ENCODE measurements at regions not wholly inside any gene's neighbourhood (a gene's known extent, or its start where the extent isn't known, plus 50 kb on each side); places are given as distances from the start of the nearest gene placed in this dataset.

- no peak for DNase-seq (ENCODE audit: low read depth, low spot score)
- TF ChIP-seq EZH2 (IDR thresholded peaks at IDR 0.05) (no peak), POLR2AphosphoS5 (IDR thresholded peaks at IDR 0.05; ENCODE audit: borderline replicate concordance, low read depth, low read length) (no peak)
- H3K4me3 ChIP-seq, result no peak overlapping the region
- no peak overlapping the region for H3K27ac ChIP-seq
- H3K9me3 ChIP-seq (ENCODE audit: low read depth, low read length), result no peaks in the 10 kb centered on the region
- no peaks in the 10 kb centered on the region for H3K36me3 ChIP-seq (ENCODE audit: insufficient read depth, low read length)
- no peak overlapping the region for H3K9ac ChIP-seq (ENCODE audit: insufficient read length)
Measured at GRCh38 chr6:113339209-113339608, 517.9 kb upstream of the MARCKS start.

GRCh38 chr6:113340371-113340770 lies 516.8 kb upstream of the MARCKS start:
- no peak overlapping the region for H3K27ac ChIP-seq
- H3K36me3 ChIP-seq (ENCODE audit: insufficient read depth, low read length), result no peaks in the 10 kb centered on the region
- DNase-seq (ENCODE audit: low read depth, low spot score), result no peak
- no peak overlapping the region for H3K4me3 ChIP-seq
- TF ChIP-seq POLR2AphosphoS5 (IDR thresholded peaks at IDR 0.05; ENCODE audit: borderline replicate concordance, low read depth, low read length) (no peak), FOXP2 (optimal IDR thresholded peaks at IDR 0.05; ENCODE audit: control extremely low read depth, extremely low read length, insufficient read depth) (no peak), EZH2 (IDR thresholded peaks at IDR 0.05) (no peak)
- no peaks in the 10 kb centered on the region for H3K9me3 ChIP-seq (ENCODE audit: low read depth, low read length)
- H3K9ac ChIP-seq (ENCODE audit: insufficient read length), result no peak overlapping the region

- no peak for DNase-seq (ENCODE audit: low read depth, low spot score)
- Histone ChIP-seq H3K9me3 (ENCODE audit: low read depth, low read length) (no peaks in the 10 kb centered on the region), H3K36me3 (ENCODE audit: insufficient read depth, low read length) (no peaks in the 10 kb centered on the region), H3K4me3 (no peak overlapping the region), H3K9ac (ENCODE audit: insufficient read length) (no peak overlapping the region), H3K27ac (no peak overlapping the region)
- TF ChIP-seq EZH2 (IDR thresholded peaks at IDR 0.05), result no peak
- no peak for TF ChIP-seq FOXP2 (optimal IDR thresholded peaks at IDR 0.05; ENCODE audit: control extremely low read depth, extremely low read length, insufficient read depth)
- no peak for TF ChIP-seq POLR2AphosphoS5 (IDR thresholded peaks at IDR 0.05; ENCODE audit: borderline replicate concordance, low read depth, low read length)
Measured at GRCh38 chr6:113343940-113344339, 513.2 kb upstream of the MARCKS start.

DNA sequence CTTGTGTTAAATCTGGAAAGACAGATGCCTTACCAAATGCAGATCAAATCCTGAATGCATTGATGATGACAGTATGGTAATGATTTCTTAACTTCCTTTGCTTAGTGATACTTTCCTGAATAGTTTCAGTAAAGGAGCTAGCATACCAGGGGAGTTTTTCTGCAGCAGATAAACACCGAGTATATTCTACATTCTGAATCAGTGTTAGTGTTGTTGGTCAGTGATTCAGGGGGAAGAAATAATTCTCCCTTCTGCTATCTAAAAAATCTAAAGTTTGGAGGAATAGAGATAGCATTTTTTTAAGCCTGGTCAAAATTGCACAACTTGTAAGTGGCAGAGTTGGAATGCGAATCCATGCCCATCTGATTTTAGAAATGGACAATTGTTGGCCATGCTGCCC lies 512.2 kb upstream of the MARCKS start:
- no peak for DNase-seq (ENCODE audit: low read depth, low spot score)
- Histone ChIP-seq H3K36me3 (ENCODE audit: insufficient read depth, low read length) (no peaks in the 10 kb centered on the region), H3K4me3 (no peak overlapping the region), H3K27ac (no peak overlapping the region), H3K9me3 (ENCODE audit: low read depth, low read length) (no peaks in the 10 kb centered on the region), H3K9ac (ENCODE audit: insufficient read length) (no peak overlapping the region)
- no peak for TF ChIP-seq POLR2AphosphoS5 (IDR thresholded peaks at IDR 0.05; ENCODE audit: borderline replicate concordance, low read depth, low read length)
- TF ChIP-seq FOXP2 (optimal IDR thresholded peaks at IDR 0.05; ENCODE audit: control extremely low read depth, extremely low read length, insufficient read depth), result no peak
- TF ChIP-seq EZH2 (IDR thresholded peaks at IDR 0.05), result no peak

DNA sequence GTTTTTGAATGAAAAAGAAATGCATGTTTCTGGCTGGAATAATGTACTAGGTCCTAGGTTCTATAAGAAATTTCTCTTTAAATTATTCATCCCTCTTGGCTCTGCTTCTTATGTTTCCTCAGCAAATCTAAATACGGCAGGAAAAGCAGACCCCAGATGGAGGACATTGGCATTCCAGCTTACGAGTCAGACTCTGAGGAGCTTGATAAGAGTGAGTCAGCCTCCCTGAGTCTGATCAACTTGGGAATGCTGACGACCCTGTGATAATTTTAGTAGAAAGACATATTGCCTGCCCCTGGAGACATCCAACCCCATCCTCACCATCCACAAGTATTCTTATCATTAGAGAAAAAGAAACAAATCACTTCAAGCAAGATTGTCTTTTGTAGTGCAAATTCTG lies 509.7 kb upstream of the MARCKS start:
- no peak for TF ChIP-seq POLR2AphosphoS5 (IDR thresholded peaks at IDR 0.05; ENCODE audit: borderline replicate concordance, low read depth, low read length)
- TF ChIP-seq EZH2 (IDR thresholded peaks at IDR 0.05), result no peak
- TF ChIP-seq FOXP2 (optimal IDR thresholded peaks at IDR 0.05; ENCODE audit: control extremely low read depth, extremely low read length, insufficient read depth), result no peak
- Histone ChIP-seq H3K9me3 (ENCODE audit: low read depth, low read length) (no peaks in the 10 kb centered on the region), H3K9ac (ENCODE audit: insufficient read length) (no peak overlapping the region), H3K36me3 (ENCODE audit: insufficient read depth, low read length) (no peaks in the 10 kb centered on the region), H3K4me3 (no peak overlapping the region), H3K27ac (no peak overlapping the region)
- no peak for DNase-seq (ENCODE audit: low read depth, low spot score)

GRCh38 chr6:113350461-113350860 lies 506.7 kb upstream of the MARCKS start:
- H3K9ac ChIP-seq (ENCODE audit: insufficient read length), result no peak overlapping the region
- DNase-seq (ENCODE audit: low read depth, low spot score), result no peak
- no peak for TF ChIP-seq POLR2AphosphoS5 (IDR thresholded peaks at IDR 0.05; ENCODE audit: borderline replicate concordance, low read depth, low read length)
- TF ChIP-seq EZH2 (IDR thresholded peaks at IDR 0.05), result no peak
- TF ChIP-seq FOXP2 (optimal IDR thresholded peaks at IDR 0.05; ENCODE audit: control extremely low read depth, extremely low read length, insufficient read depth), result no peak
- no peaks in the 10 kb centered on the region for H3K9me3 ChIP-seq (ENCODE audit: low read depth, low read length)
- no peak overlapping the region for H3K27ac ChIP-seq
- H3K36me3 ChIP-seq (ENCODE audit: insufficient read depth, low read length), result no peaks in the 10 kb centered on the region
- no peak overlapping the region for H3K4me3 ChIP-seq

GRCh38 chr6:113351173-113351834 lies 505.8 kb upstream of the MARCKS start:
- Histone ChIP-seq H3K9me3 (ENCODE audit: low read depth, low read length) (no peaks in the 10 kb centered on the region), H3K4me3 (peak overlapping the region; percentile 10; the same call in 1 of the 2 replicates), H3K36me3 (ENCODE audit: insufficient read depth, low read length) (no peaks in the 10 kb centered on the region), H3K27ac (no peak overlapping the region), H3K9ac (ENCODE audit: insufficient read length) (no peak overlapping the region)
- DNase-seq (ENCODE audit: low read depth, low spot score), result no peak
- TF ChIP-seq FOXP2 (optimal IDR thresholded peaks at IDR 0.05; ENCODE audit: control extremely low read depth, extremely low read length, insufficient read depth), result no peak
- no peak for TF ChIP-seq EZH2 (IDR thresholded peaks at IDR 0.05)
- no peak for TF ChIP-seq POLR2AphosphoS5 (IDR thresholded peaks at IDR 0.05; ENCODE audit: borderline replicate concordance, low read depth, low read length)

DNA sequence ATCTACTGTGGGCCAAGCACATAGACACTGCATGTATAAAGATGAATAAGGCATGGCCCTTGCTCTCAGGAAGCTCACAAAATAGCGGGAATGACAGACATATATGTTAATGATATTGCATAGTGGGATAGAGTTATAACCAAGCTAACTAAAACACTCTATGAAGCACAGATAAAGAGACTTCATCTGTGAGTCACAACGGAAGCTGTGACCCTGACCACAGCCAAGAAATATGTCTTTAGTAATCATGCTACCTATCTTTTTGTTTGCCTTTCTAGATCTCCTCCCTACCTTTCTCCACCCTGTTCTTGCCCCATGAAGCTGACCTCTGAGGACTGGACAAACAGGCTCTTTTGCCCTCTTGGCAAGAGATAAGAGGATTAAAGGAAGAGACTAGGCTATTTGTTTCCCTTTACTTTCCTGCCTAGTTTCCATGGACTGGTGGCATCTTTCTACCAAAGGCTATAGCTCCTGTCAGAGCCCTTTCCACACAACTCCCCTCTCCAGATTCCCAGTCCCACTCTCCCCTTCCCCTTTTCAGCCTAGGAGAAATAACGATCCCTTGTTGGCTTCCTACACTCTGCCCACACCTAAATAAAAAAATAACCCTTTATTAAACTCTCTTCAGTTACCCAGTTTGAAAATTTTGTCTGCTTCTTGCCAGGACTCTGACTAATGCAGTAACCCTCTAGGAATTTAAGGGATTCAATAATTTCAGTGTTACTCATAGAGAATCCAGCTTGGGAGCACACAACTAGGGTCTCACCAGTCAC lies 504.9 kb upstream of the MARCKS start:
- H3K9ac ChIP-seq (ENCODE audit: insufficient read length), result no peak overlapping the region
- no peak overlapping the region for H3K4me3 ChIP-seq

More for the DNA sequence above, 504.9 kb upstream of the MARCKS start:
- Histone ChIP-seq H3K9me3 (ENCODE audit: low read depth, low read length) (no peaks in the 10 kb centered on the region), H3K27ac (no peak overlapping the region), H3K36me3 (ENCODE audit: insufficient read depth, low read length) (no peaks in the 10 kb centered on the region)
- TF ChIP-seq POLR2AphosphoS5 (IDR thresholded peaks at IDR 0.05; ENCODE audit: borderline replicate concordance, low read depth, low read length), result no peak
- no peak for DNase-seq (ENCODE audit: low read depth, low spot score)

Data from SK-N-MC (cell line).